ENCODE measurements at regions not wholly inside any gene's neighbourhood (a gene's known extent, or its start where the extent isn't known, plus 50 kb on each side); places are given as distances from the start of the nearest gene placed in this dataset.

DNA sequence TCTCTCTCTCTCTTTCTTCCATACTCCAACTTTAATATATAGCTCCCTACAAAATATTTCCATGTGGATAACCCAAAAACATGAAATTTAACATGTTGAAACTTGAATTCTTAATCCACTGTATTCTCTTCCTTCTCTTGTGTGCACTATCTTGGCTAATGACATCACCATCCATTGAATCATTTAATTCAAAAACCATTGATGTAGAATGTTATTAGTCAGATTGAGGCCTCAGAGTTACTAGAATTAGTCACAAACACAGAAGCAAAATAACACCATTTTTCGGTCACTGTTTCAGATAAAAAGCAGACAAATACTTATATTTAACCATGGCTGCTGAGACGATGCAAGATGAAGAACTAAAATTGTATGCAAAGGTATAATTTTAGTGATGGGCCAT lies 256.9 kb upstream of the LRRC3B start:
- ChIA-PET POLR2A (no interaction called here), CTCF (no interaction called here)
- no peak for DNase-seq (ENCODE audit: low read depth, low spot score)
- no peak overlapping the region for H3K4me3 ChIP-seq (ENCODE audit: low read depth, low read length)
- no peak for TF ChIP-seq CTCF (IDR thresholded peaks at IDR 0.05; ENCODE audit: insufficient read depth, low read length, missing control alignments)

DNA sequence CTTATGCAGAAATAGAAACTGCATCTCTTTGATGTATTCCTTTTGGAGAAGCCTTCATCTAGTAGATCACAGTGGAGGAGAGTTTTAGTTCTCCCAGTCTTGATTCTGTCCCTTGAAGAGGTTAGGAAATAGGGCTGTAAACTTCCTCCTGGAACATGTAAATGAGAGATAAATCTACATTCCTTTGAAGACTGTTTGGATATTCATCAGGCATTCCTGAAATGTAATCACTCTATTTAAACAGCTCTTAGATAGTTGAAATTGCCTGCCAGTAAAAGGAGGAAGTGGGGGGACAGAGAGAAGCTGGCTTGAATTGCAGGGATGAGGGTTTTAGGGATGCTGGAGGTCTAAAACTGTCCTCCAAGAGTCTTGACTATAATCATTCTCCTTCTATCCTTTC lies 254.3 kb upstream of the LRRC3B start:
- POLR2A ChIA-PET, result no interaction called here
- no peak for TF ChIP-seq CTCF (IDR thresholded peaks at IDR 0.05; ENCODE audit: insufficient read depth, low read length, missing control alignments)
- DNase-seq (ENCODE audit: low read depth, low spot score), result no peak
- CTCF ChIA-PET, result no interaction called here
- no peak overlapping the region for H3K4me3 ChIP-seq (ENCODE audit: low read depth, low read length)

- CTCF ChIA-PET, result no interaction called here
Measured at GRCh38 chr3:26369133-26369532, 253.4 kb upstream of the LRRC3B start.

DNA sequence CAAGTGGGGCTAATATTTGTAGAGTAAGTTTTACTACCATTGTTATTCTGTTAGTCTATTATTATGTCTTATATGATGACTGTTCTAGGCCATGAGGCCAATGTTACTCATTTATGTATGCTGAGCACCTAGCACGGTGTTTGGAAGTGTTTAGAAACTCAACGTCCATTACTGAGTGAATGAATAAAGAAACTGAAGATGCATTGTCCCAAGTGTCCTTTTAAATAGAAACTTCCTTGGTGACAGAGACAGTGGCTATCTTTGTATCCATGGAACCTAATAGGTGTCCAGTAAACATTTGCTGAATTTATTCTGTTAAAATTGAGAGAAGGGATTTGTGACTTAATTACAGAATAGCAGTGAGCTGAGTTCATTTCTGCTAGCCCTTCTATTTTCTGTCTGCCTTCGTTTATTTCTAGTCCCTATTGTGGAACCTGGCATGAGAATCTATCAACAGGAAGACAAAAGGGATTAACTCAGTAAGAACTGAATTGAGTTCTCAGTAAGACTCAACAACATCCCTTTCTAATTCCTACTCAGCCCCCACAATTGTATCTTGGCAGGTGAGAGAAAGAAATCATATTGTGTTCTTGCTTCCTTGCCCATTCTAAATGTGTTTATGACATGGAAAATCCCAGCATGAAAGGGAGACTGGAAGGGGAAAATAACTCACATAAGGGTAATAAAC lies 246.6 kb upstream of the LRRC3B start:
- ChIA-PET CTCF (no interaction called here), POLR2A (no interaction called here)
- DNase-seq (ENCODE audit: low read depth, low spot score), result no peak
- H3K4me3 ChIP-seq (ENCODE audit: low read depth, low read length), result no peak overlapping the region
- TF ChIP-seq CTCF (IDR thresholded peaks at IDR 0.05; ENCODE audit: insufficient read depth, low read length, missing control alignments), result no peak

More at GRCh38 chr3:26369133-26369532, 253.4 kb upstream of the LRRC3B start:
- POLR2A ChIA-PET, result no interaction called here
- no peak for TF ChIP-seq CTCF (IDR thresholded peaks at IDR 0.05; ENCODE audit: insufficient read depth, low read length, missing control alignments)
- no peak overlapping the region for H3K4me3 ChIP-seq (ENCODE audit: low read depth, low read length)
- no peak for DNase-seq (ENCODE audit: low read depth, low spot score)

DNA sequence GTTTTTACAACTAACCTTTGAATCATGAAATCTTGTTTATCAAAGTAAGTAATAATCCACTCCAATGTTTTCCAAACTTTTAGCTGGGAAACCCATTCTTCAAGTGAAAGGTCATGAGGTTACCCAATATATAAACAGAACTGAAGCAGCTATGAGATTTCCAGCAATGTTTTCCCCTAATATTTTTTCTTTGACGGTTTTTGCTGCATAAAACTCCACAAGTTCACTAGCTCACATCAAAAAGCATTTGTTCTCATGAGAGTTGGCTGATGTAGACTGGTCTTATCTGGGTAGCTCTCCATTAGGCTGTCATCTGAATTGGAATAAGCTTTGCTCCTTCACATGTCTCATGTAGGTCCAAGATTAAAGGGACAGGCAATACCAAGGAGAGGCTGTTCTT lies 241.2 kb upstream of the LRRC3B start:
- no peak for TF ChIP-seq CTCF (IDR thresholded peaks at IDR 0.05; ENCODE audit: insufficient read depth, low read length, missing control alignments)
- ChIA-PET POLR2A (no interaction called here), CTCF (no interaction called here)
- no peak overlapping the region for H3K4me3 ChIP-seq (ENCODE audit: low read depth, low read length)
- DNase-seq (ENCODE audit: low read depth, low spot score), result no peak

- no peak overlapping the region for H3K4me3 ChIP-seq (ENCODE audit: low read depth, low read length)
- no peak for TF ChIP-seq CTCF (IDR thresholded peaks at IDR 0.05; ENCODE audit: insufficient read depth, low read length, missing control alignments)
- no peak for DNase-seq (ENCODE audit: low read depth, low spot score)
- CTCF ChIA-PET, result no interaction called here
- POLR2A ChIA-PET, result no interaction called here
Measured at GRCh38 chr3:26406636-26407035, 215.9 kb upstream of the LRRC3B start.
